Endothelial cell of umbilical vein (primary cell): ENCODE measurements at regions not wholly inside any gene's neighbourhood (a gene's known extent, or its start where the extent isn't known, plus 50 kb on each side); places are given as distances from the start of the nearest gene placed in this dataset.

Source experiments
- BruUV-seq: library from RNA; stranded (reverse); fragments of 400-500 nt; replicated peaks from 2 replicates; lab custom pipeline; 2021; lab: Mats Ljungman, UMichigan
- CTCF ChIA-PET: fragments of 300-600, 350-600 bp; sonication (Branson Sonifier 250); formaldehyde crosslinking; loops from one replicate; lab custom pipeline; 2021; ENCODE audit warnings: antibody characterized with exemption, inconsistent platforms; lab: Charles Lee
- POLR2A ChIA-PET: fragments of 300-600, 350-600 bp; sonication (Branson Sonifier 250); formaldehyde crosslinking; loops from one replicate; lab custom pipeline; 2021; ENCODE audit warnings: antibody characterized with exemption, inconsistent platforms; lab: Charles Lee
- DNase-seq: peaks from one replicate; pipeline ENCODE4 v3.0.0-alpha.2; 2011; ENCODE audit warnings: low read depth, low spot score
- FAIRE-seq: peaks from 2 replicates; lab custom pipeline; 2011; peaks lifted over from hg19 to GRCh38; lab: Jason Lieb, UNC
- H2AFZ ChIP-seq: 2 replicates; pipeline ENCODE4 v1.6.0; 2012; ENCODE audit warnings: low read depth, low read length, control low read depth, inconsistent platforms
- H3K27ac ChIP-seq: 2 replicates; pipeline ENCODE4 v1.5.1; 2011; ENCODE audit warnings: low read depth, mild to moderate bottlenecking, control low read depth, low read length, moderate library complexity; ENCODE audit not compliant: insufficient read depth
- H3K27me3 ChIP-seq, 2 experiments: 2 replicates each; pipeline versions ENCODE4 v1.6.0 to v1.6.1; 2011; ENCODE audit warnings: low read length in 2 of 2, mixed read lengths in 1 of 2; ENCODE audit not compliant: control insufficient read depth in 2 of 2, insufficient read depth in 2 of 2
- H3K36me3 ChIP-seq, 2 experiments: 2 replicates in 1 of 2; 3 replicates in 1 of 2; pipeline ENCODE4 v1.5.1; 2011; ENCODE audit warnings: low read length in 2 of 2, mild to moderate bottlenecking in 1 of 2, moderate library complexity in 1 of 2; ENCODE audit not compliant: control insufficient read depth in 2 of 2, insufficient read depth in 2 of 2; ENCODE audit errors: extremely low read depth in 1 of 2
- H3K4me1 ChIP-seq: 3 replicates; pipeline ENCODE4 v1.5.1; 2011; ENCODE audit warnings: mild to moderate bottlenecking, low read length; ENCODE audit not compliant: control insufficient read depth, insufficient read depth; ENCODE audit errors: extremely low read depth
- H3K4me2 ChIP-seq: 2 replicates; pipeline ENCODE4 v1.6.1; 2011; ENCODE audit warnings: low read length, control low read depth, mixed read lengths; ENCODE audit not compliant: insufficient read depth
- H3K4me3 ChIP-seq, 3 experiments: fragments of 200-600 bp in 1 of 3; sonication (generic), shearing (Covaris generic) in 1 of 3; replicated peaks in 1 of 3; 2 replicates each; pipeline ENCODE4 v1.5.1; 2011 to 2016; ENCODE audit warnings: control low read depth in 3 of 3, low read length in 3 of 3, mild to moderate bottlenecking in 2 of 3, inconsistent platforms in 1 of 3, low read depth in 1 of 3, moderate library complexity in 1 of 3; ENCODE audit not compliant: insufficient read depth in 1 of 3
- H3K79me2 ChIP-seq: 2 replicates; pipeline ENCODE4 v1.6.0; 2012; ENCODE audit warnings: low read length, inconsistent platforms; ENCODE audit not compliant: control insufficient read depth, insufficient read depth
- H3K9ac ChIP-seq: replicated peaks from 2 replicates; pipeline ENCODE3; 2011; ENCODE audit warnings: low read length, control low read depth; ENCODE audit not compliant: insufficient read depth; ENCODE audit errors: extremely low read depth
- H3K9me1 ChIP-seq: replicated peaks from 3 replicates; pipeline ENCODE4 v1.6.0; 2011; ENCODE audit warnings: mild to moderate bottlenecking, low read length; ENCODE audit not compliant: control insufficient read depth, insufficient read depth; ENCODE audit errors: extremely low read depth
- H3K9me3 ChIP-seq: replicated peaks from 2 replicates; pipeline ENCODE4 v1.5.1; 2012; ENCODE audit warnings: low read length, inconsistent platforms; ENCODE audit not compliant: control insufficient read depth, insufficient read depth
- H4K20me1 ChIP-seq: replicated peaks from 2 replicates; pipeline ENCODE3; 2011; ENCODE audit warnings: mild to moderate bottlenecking, low read length; ENCODE audit not compliant: control insufficient read depth, insufficient read depth; ENCODE audit errors: extremely low read depth
- CTCF ChIP-seq, 2 donors: IDR thresholded peaks; 1 replicate in 1 of 2; 2 replicates in 1 of 2; pipeline ENCODE4 v1.5.1; 2011; ENCODE audit warnings: low read length in 2 of 2, mild to moderate bottlenecking in 2 of 2, moderate library complexity in 2 of 2, control low read depth in 1 of 2, inconsistent platforms in 1 of 2, low read depth in 1 of 2; ENCODE audit not compliant: insufficient read depth in 1 of 2; ENCODE audit errors: extremely low read depth in 1 of 2
- EZH2 ChIP-seq: IDR thresholded peaks from 2 replicates; pipeline ENCODE4 v1.6.1; 2012; ENCODE audit warnings: borderline replicate concordance, low read depth, mild to moderate bottlenecking, moderate library complexity, low read length, inconsistent platforms; ENCODE audit not compliant: severe bottlenecking
- FOS ChIP-seq: IDR thresholded peaks from 2 replicates; pipeline ENCODE4 v1.6.1; 2011; ENCODE audit warnings: mild to moderate bottlenecking, low read length, moderate library complexity, borderline replicate concordance; ENCODE audit not compliant: insufficient read depth
- GATA2 ChIP-seq: IDR thresholded peaks from 2 replicates; pipeline ENCODE4 v1.7.0; 2011; ENCODE audit warnings: low read depth, mild to moderate bottlenecking, moderate library complexity, mixed read lengths, low read length; ENCODE audit not compliant: insufficient read length, insufficient read depth
- JUN ChIP-seq: IDR thresholded peaks from 2 replicates; pipeline ENCODE4 v1.6.1; 2011; ENCODE audit warnings: borderline replicate concordance, low read depth; ENCODE audit not compliant: insufficient read length, insufficient read depth
- MAX ChIP-seq: IDR thresholded peaks from 2 replicates; pipeline ENCODE4 v1.6.1; 2011; ENCODE audit not compliant: insufficient read depth, insufficient read length
- MYC ChIP-seq: IDR thresholded peaks from one replicate; pipeline ENCODE4 v1.6.1; 2011; ENCODE audit warnings: mild to moderate bottlenecking, low read depth, low read length
- POLR2A ChIP-seq: IDR thresholded peaks from 2 replicates; pipeline ENCODE4 v1.6.1; 2012; ENCODE audit warnings: low read depth, mild to moderate bottlenecking, control low read depth, low read length
- POLR2AphosphoS5 ChIP-seq: IDR thresholded peaks from 2 replicates; pipeline ENCODE4 v1.6.1; 2012; ENCODE audit warnings: low read depth, mild to moderate bottlenecking, control low read depth, low read length, moderate library complexity; ENCODE audit not compliant: insufficient read depth
- dilution Hi-C: fragments of 300-500 bp; cut with MboI; formaldehyde crosslinking; loops from one replicate; pipeline ENCODE4 v1.15.0; 2019; ENCODE audit warnings: low sequenced_read_pairs; ENCODE audit not compliant: extremely low pct_ligation_motif_present
- intact Hi-C: fragments of 100-400 bp; cut with micrococcal nuclease; formaldehyde crosslinking; loops from one replicate; pipeline ENCODE4 v1.10.0; 2022

GRCh38 chr10:33807531-33808359, 473.3 kb upstream of the NRP1 start:
- H3K9ac ChIP-seq: no peak overlapping the region
- no peaks in the 10 kb centered on the region for H3K9me3 ChIP-seq
- no peaks in the 10 kb centered on the region for H3K79me2 ChIP-seq
- H3K4me1 ChIP-seq: peaks cover 7% of the 10 kb centered on the region
- H4K20me1 ChIP-seq: no peaks in the 10 kb centered on the region
- POLR2A ChIA-PET: no interaction called here
- peaks cover 0 to 5% of the 10 kb centered on the region in 2 experiments for H3K27me3 ChIP-seq
- no peak overlapping the region for H3K27ac ChIP-seq
- BruUV-seq: no TSS peak
- H3K4me3 ChIP-seq: no peak overlapping the region
- FAIRE-seq: no peak
- TF ChIP-seq GATA2: no peak
- TF ChIP-seq POLR2AphosphoS5: no peak
- TF ChIP-seq POLR2A: no peak
- no peak for TF ChIP-seq MYC
- no peak for TF ChIP-seq JUN
- no peak for TF ChIP-seq CTCF (IDR thresholded peaks at IDR 0.05; ENCODE audit: extremely low read depth in 1 of 2, insufficient read depth in 1 of 2, low read depth in 1 of 2, low read length in 2 of 2)
- no peak for TF ChIP-seq EZH2
- no peak for TF ChIP-seq FOS
- TF ChIP-seq MAX: no peak
- CTCF ChIA-PET: no interaction called here
- H3K9me1 ChIP-seq: no peaks in the 10 kb centered on the region
- DNase-seq: no peak
- no peak overlapping the region for H2AFZ ChIP-seq
- H3K36me3 ChIP-seq: no peaks in the 10 kb centered on the region
- H3K4me2 ChIP-seq: no peak overlapping the region
- dilution Hi-C loops (no loop called here), intact Hi-C loops (no loop called here)
